Parathyroid adenoma (tissue), 2 donors: ENCODE measurements at regions not wholly inside any gene's neighbourhood (a gene's known extent, or its start where the extent isn't known, plus 50 kb on each side); places are given as distances from the start of the nearest gene placed in this dataset.

ENCODE experiments used
- H2AFZ ChIP-seq: fragments of 300-600 bp; sonication (generic); one replicate; pipeline ENCODE4 v1.7.0; 2017; ENCODE audit warnings: antibody characterized with exemption, mild to moderate bottlenecking
- H3K27ac ChIP-seq: fragments of 300-600 bp; sonication (generic); one replicate; pipeline ENCODE4 v1.7.0; 2017
- H3K27me3 ChIP-seq: fragments of 300-600 bp; sonication (generic); one replicate; pipeline ENCODE4 v1.7.0; 2017; ENCODE audit warnings: low read length; ENCODE audit not compliant: control insufficient read depth, insufficient read depth
- H3K36me3 ChIP-seq: fragments of 300-600 bp; sonication (generic); one replicate; pipeline ENCODE4 v1.7.0; 2017; ENCODE audit warnings: low read length; ENCODE audit not compliant: control insufficient read depth, insufficient read depth
- H3K4me1 ChIP-seq: fragments of 300-600 bp; sonication (generic); one replicate; pipeline ENCODE4 v1.7.0; 2017; ENCODE audit warnings: control low read depth
- H3K4me2 ChIP-seq: fragments of 300-600 bp; sonication (generic); one replicate; pipeline ENCODE4 v1.7.0; 2017; ENCODE audit warnings: low read length
- H3K4me3 ChIP-seq: fragments of 300-600 bp; sonication (generic); one replicate; pipeline ENCODE4 v1.7.0; 2017; ENCODE audit warnings: low read depth, low read length
- H3K79me2 ChIP-seq: fragments of 300-600 bp; sonication (generic); one replicate; pipeline ENCODE4 v1.7.0; 2017; ENCODE audit warnings: control low read depth
- H3K9ac ChIP-seq: fragments of 300-600 bp; sonication (generic); one replicate; pipeline ENCODE4 v1.7.0; 2017; ENCODE audit warnings: mild to moderate bottlenecking
- H3K9me3 ChIP-seq: fragments of 300-600 bp; sonication (generic); one replicate; pipeline ENCODE4 v1.7.0; 2017; ENCODE audit warnings: low read length; ENCODE audit not compliant: control insufficient read depth
- CTCF ChIP-seq: fragments of 300-600 bp; sonication (generic); IDR thresholded peaks from one replicate; pipeline ENCODE4 v1.7.0; 2017; ENCODE audit warnings: antibody characterized with exemption, mild to moderate bottlenecking
- donor health status: primary hyperparathyroidism.

DNA sequence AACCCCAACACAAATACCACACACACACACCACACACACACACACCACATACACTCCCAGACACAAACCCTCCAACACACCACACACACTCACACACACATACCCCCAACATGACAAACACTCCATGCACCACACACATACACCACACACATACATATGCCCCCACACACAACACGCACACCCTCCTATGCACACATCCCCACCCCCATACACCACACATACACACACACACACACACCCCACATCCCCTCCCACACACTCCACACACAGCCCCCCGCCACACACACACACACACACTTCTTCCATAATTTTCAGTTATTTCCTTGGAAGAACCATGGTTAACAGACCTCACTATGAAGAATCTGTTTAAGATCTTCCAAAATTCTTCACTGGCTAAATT, 173.5 kb upstream of the KCNIP4 start:
- no peak overlapping the region for H3K9ac ChIP-seq
- no peaks in the 10 kb centered on the region for H3K79me2 ChIP-seq
- H3K36me3 ChIP-seq: no peaks in the 10 kb centered on the region
- no peak overlapping the region for H3K4me3 ChIP-seq
- H3K27me3 ChIP-seq: no peaks in the 10 kb centered on the region
- no peaks in the 10 kb centered on the region for H3K4me1 ChIP-seq
- no peaks in the 10 kb centered on the region for H3K9me3 ChIP-seq
- H2AFZ ChIP-seq: no peak overlapping the region
- TF ChIP-seq CTCF: no peak
- no peak overlapping the region for H3K4me2 ChIP-seq
- no peak overlapping the region for H3K27ac ChIP-seq

DNA sequence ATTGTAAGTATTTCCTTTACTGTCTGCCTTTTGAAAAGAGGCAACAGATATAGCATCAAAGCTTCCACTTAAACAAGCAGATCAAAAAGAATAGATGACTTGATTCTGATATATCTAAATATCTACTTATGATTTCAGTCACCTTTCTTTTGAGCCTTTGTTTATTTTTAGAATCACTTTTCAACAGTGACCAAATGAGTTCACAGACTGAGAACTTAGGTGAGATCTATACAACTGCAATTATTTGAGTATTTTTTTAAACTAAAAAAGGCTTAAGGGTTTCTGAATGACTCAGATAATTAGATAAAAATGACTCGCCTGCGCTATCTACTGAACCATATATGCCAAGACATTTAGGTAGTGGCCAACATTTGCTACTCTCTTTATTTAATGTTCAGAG, 166.7 kb upstream of the KCNIP4 start:
- Histone ChIP-seq H3K27ac (no peak overlapping the region), H3K4me1 (no peaks in the 10 kb centered on the region), H3K27me3 (no peaks in the 10 kb centered on the region), H3K4me3 (no peak overlapping the region), H3K9ac (no peak overlapping the region), H2AFZ (no peak overlapping the region), H3K4me2 (no peak overlapping the region), H3K9me3 (no peaks in the 10 kb centered on the region), H3K36me3 (no peaks in the 10 kb centered on the region), H3K79me2 (no peaks in the 10 kb centered on the region)
- no peak for TF ChIP-seq CTCF

- Histone ChIP-seq H3K4me2 (no peak overlapping the region), H2AFZ (no peak overlapping the region), H3K9me3 (no peaks in the 10 kb centered on the region), H3K79me2 (no peaks in the 10 kb centered on the region), H3K9ac (no peak overlapping the region), H3K36me3 (no peaks in the 10 kb centered on the region), H3K4me1 (no peaks in the 10 kb centered on the region), H3K27ac (no peak overlapping the region), H3K4me3 (no peak overlapping the region), H3K27me3 (no peaks in the 10 kb centered on the region)
- no peak for TF ChIP-seq CTCF
Measured at GRCh38 chr4:22103768-22104167, 155.2 kb upstream of the KCNIP4 start.

GRCh38 chr4:22099896-22100295, 151.3 kb upstream of the KCNIP4 start:
- H3K36me3 ChIP-seq: no peaks in the 10 kb centered on the region
- TF ChIP-seq CTCF: no peak
- no peak overlapping the region for H2AFZ ChIP-seq
- no peak overlapping the region for H3K27ac ChIP-seq
- H3K4me1 ChIP-seq: no peaks in the 10 kb centered on the region
- no peaks in the 10 kb centered on the region for H3K79me2 ChIP-seq
- no peaks in the 10 kb centered on the region for H3K9me3 ChIP-seq
- H3K9ac ChIP-seq: no peak overlapping the region
- no peak overlapping the region for H3K4me3 ChIP-seq
- no peak overlapping the region for H3K4me2 ChIP-seq
- no peaks in the 10 kb centered on the region for H3K27me3 ChIP-seq

DNA sequence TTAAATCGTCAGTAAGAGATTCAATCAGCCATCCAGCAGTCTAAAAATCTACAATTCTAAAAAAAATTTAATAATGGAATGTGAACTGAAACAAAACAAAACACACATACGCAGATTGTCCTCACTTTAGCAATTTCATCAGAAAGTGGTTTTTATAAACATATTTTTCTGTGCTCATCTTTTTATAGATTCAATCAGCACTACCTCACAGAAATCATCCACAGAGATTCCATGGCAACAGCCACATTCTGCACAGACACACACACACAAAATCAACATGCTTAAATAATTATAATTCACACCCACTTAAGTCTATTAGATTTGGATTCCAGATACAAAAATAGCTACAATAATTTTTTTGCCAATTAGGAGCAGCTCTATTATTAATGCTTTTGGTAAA, 149.0 kb upstream of the KCNIP4 start:
- H3K36me3 ChIP-seq: no peaks in the 10 kb centered on the region
- H3K4me3 ChIP-seq: no peak overlapping the region
- H3K27me3 ChIP-seq: no peaks in the 10 kb centered on the region
- no peak overlapping the region for H2AFZ ChIP-seq
- H3K4me2 ChIP-seq: no peak overlapping the region
- no peaks in the 10 kb centered on the region for H3K79me2 ChIP-seq
- H3K4me1 ChIP-seq: no peaks in the 10 kb centered on the region
- H3K9me3 ChIP-seq: no peaks in the 10 kb centered on the region
- H3K27ac ChIP-seq: no peak overlapping the region
- TF ChIP-seq CTCF: no peak
- H3K9ac ChIP-seq: no peak overlapping the region
